Neural cell (in vitro differentiated cells): ENCODE measurements at regions not wholly inside any gene's neighbourhood (a gene's known extent, or its start where the extent isn't known, plus 50 kb on each side); places are given as distances from the start of the nearest gene placed in this dataset.

ENCODE experiments used
- H2AFZ ChIP-seq: fragments of 200-600, 300-800 bp; sonication (generic), shearing (Covaris generic); 2 replicates; pipeline ENCODE4 v1.6.0; 2014; ENCODE audit warnings: low read depth, mild to moderate bottlenecking, antibody characterized with exemption, low read length, moderate library complexity
- H3F3A ChIP-seq: fragments of 200-600 bp; shearing (Covaris generic); 2 replicates; pipeline ENCODE4 v1.6.1; 2016; ENCODE audit warnings: mild to moderate bottlenecking, moderate library complexity, mixed read lengths, antibody characterized with exemption, low read length; ENCODE audit not compliant: insufficient read depth, poor library complexity, severe bottlenecking
- H3K27ac ChIP-seq: fragments of 200-600, 300-800 bp; sonication (generic), shearing (Covaris generic); 2 replicates; pipeline ENCODE4 v1.5.1; 2014; ENCODE audit warnings: mild to moderate bottlenecking, low read length, moderate library complexity
- H3K27me3 ChIP-seq: fragments of 300-800, 200-600 bp; sonication (generic), shearing (Covaris generic); 2 replicates; pipeline ENCODE4 v1.6.0; 2014; ENCODE audit warnings: mild to moderate bottlenecking, low read depth, low read length, moderate library complexity; ENCODE audit not compliant: insufficient read depth
- H3K36me3 ChIP-seq: fragments of 300-800, 200-600 bp; sonication (generic), shearing (Covaris generic); 2 replicates; pipeline ENCODE4 v1.5.1; 2014; ENCODE audit warnings: mild to moderate bottlenecking, antibody characterized with exemption, low read length, moderate library complexity; ENCODE audit not compliant: insufficient read depth
- H3K4me2 ChIP-seq: fragments of 300-800, 200-600 bp; sonication (generic), shearing (Covaris generic); 2 replicates; pipeline ENCODE4 v1.6.0; 2014; ENCODE audit warnings: mild to moderate bottlenecking, low read length
- H3K4me3 ChIP-seq: fragments of 300-800, 200-600 bp; sonication (generic), shearing (Covaris generic); 2 replicates; pipeline ENCODE4 v1.5.1; 2014; ENCODE audit warnings: mild to moderate bottlenecking, low read length, moderate library complexity
- H3K79me2 ChIP-seq: fragments of 200-600 bp; shearing (Covaris generic); replicated peaks from 2 replicates; pipeline ENCODE4 v1.6.0; 2014; ENCODE audit warnings: mild to moderate bottlenecking, low read length, moderate library complexity; ENCODE audit not compliant: insufficient read depth
- H3K9ac ChIP-seq: fragments of 300-800, 200-600 bp; sonication (generic), shearing (Covaris generic); 2 replicates; pipeline ENCODE4 v1.6.1; 2016; ENCODE audit warnings: mild to moderate bottlenecking, low read length, mixed read lengths
- H3K9me2 ChIP-seq: fragments of 200-600 bp; shearing (Covaris generic); 2 replicates; pipeline ENCODE4 v1.6.1; 2016; ENCODE audit warnings: mild to moderate bottlenecking, low read length, mixed read lengths; ENCODE audit not compliant: insufficient read depth
- H3K9me3 ChIP-seq: fragments of 200-600, 300-800 bp; sonication (generic), shearing (Covaris generic); 2 replicates; pipeline ENCODE4 v1.6.1; 2016; ENCODE audit warnings: mild to moderate bottlenecking, mixed run types, low read length, moderate library complexity, mixed read lengths
- H4K20me1 ChIP-seq: fragments of 200-600 bp; shearing (Covaris generic); 2 replicates; pipeline ENCODE4 v1.6.1; 2016; ENCODE audit warnings: mild to moderate bottlenecking, mixed run types; ENCODE audit not compliant: insufficient read depth
- CTCF ChIP-seq: fragments of 450-650 bp; IDR thresholded peaks from 2 replicates; pipeline ENCODE4 v1.5.1; 2014; ENCODE audit warnings: antibody characterized with exemption, mild to moderate bottlenecking, moderate library complexity; ENCODE audit not compliant: poor library complexity, severe bottlenecking
- EP300 ChIP-seq: fragments of 450-650 bp; conservative IDR thresholded peaks from 2 replicates; pipeline ENCODE4 v1.6.1; 2014; ENCODE audit warnings: antibody characterized with exemption, mild to moderate bottlenecking, moderate library complexity; ENCODE audit not compliant: poor library complexity, severe bottlenecking
- EZH2 ChIP-seq: fragments of 200-600, 300-800 bp; shearing (Covaris generic), sonication (generic); IDR thresholded peaks from 2 replicates; pipeline ENCODE4 v1.6.1; 2014; ENCODE audit warnings: antibody characterized with exemption, low read length, borderline replicate concordance, mild to moderate bottlenecking; ENCODE audit not compliant: insufficient read depth, poor library complexity, severe bottlenecking
- MXI1 ChIP-seq: fragments of 450-650 bp; conservative IDR thresholded peaks from 2 replicates; pipeline ENCODE4 v1.6.1; 2014; ENCODE audit warnings: antibody characterized with exemption, mild to moderate bottlenecking; ENCODE audit not compliant: poor library complexity, severe bottlenecking
- POLR2AphosphoS5 ChIP-seq: IDR thresholded peaks from 2 replicates; pipeline ENCODE4 v1.6.1; 2012
- RAD21 ChIP-seq: fragments of 450-650 bp; conservative IDR thresholded peaks from 2 replicates; pipeline ENCODE4 v1.6.1; 2014; ENCODE audit warnings: antibody characterized with exemption, mild to moderate bottlenecking, moderate library complexity
- REST ChIP-seq: IDR thresholded peaks from 2 replicates; pipeline ENCODE4 v1.6.1; 2012; ENCODE audit warnings: borderline replicate concordance
- SMC3 ChIP-seq: fragments of 450-650 bp; conservative IDR thresholded peaks from 2 replicates; pipeline ENCODE4 v1.6.1; 2014; ENCODE audit warnings: antibody characterized with exemption, mild to moderate bottlenecking, moderate library complexity; ENCODE audit not compliant: poor library complexity
- TAF1 ChIP-seq: IDR thresholded peaks from 2 replicates; pipeline ENCODE4 v1.6.1; 2012; ENCODE audit warnings: low read depth

- Histone ChIP-seq H4K20me1 (no peaks in the 10 kb centered on the region), H3F3A (no peaks in the 10 kb centered on the region), H3K9me3 (no peaks in the 10 kb centered on the region), H3K79me2 (no peaks in the 10 kb centered on the region), H3K4me2 (no peak overlapping the region), H3K9me2 (no peaks in the 10 kb centered on the region), H3K4me3 (no peak overlapping the region), H3K9ac (no peak overlapping the region), H3K27me3 (no peaks in the 10 kb centered on the region), H3K27ac (no peak overlapping the region), H3K36me3 (no peaks in the 10 kb centered on the region), H2AFZ (no peak overlapping the region)
- no peak for TF ChIP-seq MXI1
- no peak for TF ChIP-seq TAF1
- no peak for TF ChIP-seq SMC3
- TF ChIP-seq POLR2AphosphoS5 = no peak
- no peak for TF ChIP-seq EZH2
- TF ChIP-seq EP300 = no peak
- TF ChIP-seq RAD21 = no peak
- no peak for TF ChIP-seq CTCF
- TF ChIP-seq REST = no peak
Measured at GRCh38 chr13:33992881-33993336, 175.0 kb downstream of the RFC3 start.

DNA sequence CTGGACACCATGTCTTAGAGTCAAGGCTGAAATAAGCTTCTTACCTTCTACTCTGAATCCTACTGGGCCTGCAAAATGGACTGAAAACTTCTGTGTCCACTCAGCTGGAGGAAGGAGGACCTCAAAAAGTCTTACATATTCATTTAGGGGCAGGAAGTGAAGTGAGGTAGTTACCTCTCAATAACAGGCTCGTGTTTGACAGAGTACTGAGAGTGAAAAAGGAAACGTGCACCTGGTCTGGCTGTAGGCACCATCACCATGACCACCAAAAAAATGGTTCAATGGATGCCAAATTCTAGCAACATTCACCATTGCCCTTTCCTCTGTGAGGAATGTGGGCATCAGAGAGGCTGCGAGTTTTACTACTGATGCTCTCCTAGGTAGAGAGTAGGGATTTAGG is 176.2 kb downstream of the RFC3 start:
- TF ChIP-seq RAD21 (no peak), SMC3 (no peak), MXI1 (no peak), POLR2AphosphoS5 (no peak), REST (no peak), CTCF (no peak), EP300 (no peak), EZH2 (no peak), TAF1 (no peak)
- H3F3A ChIP-seq = no peaks in the 10 kb centered on the region
- no peaks in the 10 kb centered on the region for H4K20me1 ChIP-seq
- no peak overlapping the region for H3K9ac ChIP-seq
- H3K9me2 ChIP-seq = no peaks in the 10 kb centered on the region
- no peaks in the 10 kb centered on the region for H3K36me3 ChIP-seq
- H3K27me3 ChIP-seq = no peaks in the 10 kb centered on the region
- H3K79me2 ChIP-seq = no peaks in the 10 kb centered on the region
- no peak overlapping the region for H3K27ac ChIP-seq
- no peaks in the 10 kb centered on the region for H3K9me3 ChIP-seq
- H3K4me2 ChIP-seq = no peak overlapping the region
- H2AFZ ChIP-seq = no peak overlapping the region
- H3K4me3 ChIP-seq = no peak overlapping the region
